Urothelium cell line (cell line): ENCODE measurements at regions not wholly inside any gene's neighbourhood (a gene's known extent, or its start where the extent isn't known, plus 50 kb on each side); places are given as distances from the start of the nearest gene placed in this dataset.
A peak's percentile ranks its signal among the peaks of the same experiment; 100 is the strongest.
"Not testable (repeated sequence)": the region's sequence is repeated elsewhere in the genome, so short reads cannot be mapped to it uniquely, and the experiment has no call there.

ENCODE experiments used
- DNase-seq: peaks from one replicate; pipeline ENCODE4 v3.0.0; 2011; ENCODE audit warnings: low spot score, mixed read lengths
- FAIRE-seq: peaks from 2 replicates; lab custom pipeline; 2011; peaks lifted over from hg19 to GRCh38; lab: Jason Lieb, UNC

- FAIRE-seq, result no peak
- DNase-seq, result no peak
These were observed 109.1 kb upstream of the ANK2 start for GRCh38 chr4:112940336-112940735.

- FAIRE-seq, result no peak
These were observed 107.4 kb upstream of the ANK2 start for GRCh38 chr4:112942077-112942476.

DNA sequence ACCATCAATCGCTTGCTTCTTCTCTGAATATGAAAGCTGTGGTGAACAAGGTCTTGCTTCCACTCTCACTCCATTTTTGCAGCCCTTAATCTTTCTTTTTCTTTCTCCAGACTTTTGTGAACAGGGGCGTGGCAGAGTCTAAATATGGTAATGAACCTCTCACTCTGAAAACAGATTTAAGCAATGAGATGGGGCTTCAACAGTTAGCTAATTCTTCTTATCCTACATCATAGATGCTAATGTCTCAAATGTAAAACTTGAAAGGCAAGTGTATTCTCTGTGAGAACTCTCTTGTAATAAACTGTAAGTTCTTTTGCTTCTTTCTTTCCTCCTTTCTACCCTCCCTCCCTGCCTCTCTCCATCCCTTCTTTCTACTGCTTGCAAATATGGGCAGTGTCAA is 106.5 kb upstream of the ANK2 start:
- DNase-seq (no peak), FAIRE-seq (no peak)

More at GRCh38 chr4:112942077-112942476, 107.4 kb upstream of the ANK2 start:
- no peak for DNase-seq

GRCh38 chr4:112944006-112944405 is 105.4 kb upstream of the ANK2 start:
- no peak for FAIRE-seq

DNA sequence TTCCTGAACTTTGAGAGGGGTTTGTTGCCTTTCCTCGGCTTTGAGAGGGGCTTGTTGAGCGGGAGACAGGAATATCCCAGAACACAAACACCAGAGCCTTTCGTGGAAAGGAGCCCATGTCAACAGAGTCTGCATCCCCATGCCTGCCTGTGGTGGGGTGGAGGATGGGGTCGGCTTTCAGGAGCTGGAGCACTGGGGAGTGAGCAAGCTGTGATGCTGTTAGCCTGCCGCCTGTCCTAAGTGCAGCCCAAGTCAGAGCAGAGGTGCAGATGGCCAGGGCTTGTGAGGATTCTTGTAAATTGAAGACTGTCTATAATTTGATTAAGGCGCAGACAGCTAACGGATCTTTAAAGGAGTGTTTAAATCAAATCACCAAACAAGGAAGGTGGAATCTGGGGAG is 103.3 kb upstream of the ANK2 start:
- no peak for DNase-seq
- no peak for FAIRE-seq

More at GRCh38 chr4:112944006-112944405, 105.4 kb upstream of the ANK2 start:
- no peak for DNase-seq

- FAIRE-seq (no peak), DNase-seq (no peak)
These were observed 101.8 kb upstream of the ANK2 start for GRCh38 chr4:112947616-112948015.

DNA sequence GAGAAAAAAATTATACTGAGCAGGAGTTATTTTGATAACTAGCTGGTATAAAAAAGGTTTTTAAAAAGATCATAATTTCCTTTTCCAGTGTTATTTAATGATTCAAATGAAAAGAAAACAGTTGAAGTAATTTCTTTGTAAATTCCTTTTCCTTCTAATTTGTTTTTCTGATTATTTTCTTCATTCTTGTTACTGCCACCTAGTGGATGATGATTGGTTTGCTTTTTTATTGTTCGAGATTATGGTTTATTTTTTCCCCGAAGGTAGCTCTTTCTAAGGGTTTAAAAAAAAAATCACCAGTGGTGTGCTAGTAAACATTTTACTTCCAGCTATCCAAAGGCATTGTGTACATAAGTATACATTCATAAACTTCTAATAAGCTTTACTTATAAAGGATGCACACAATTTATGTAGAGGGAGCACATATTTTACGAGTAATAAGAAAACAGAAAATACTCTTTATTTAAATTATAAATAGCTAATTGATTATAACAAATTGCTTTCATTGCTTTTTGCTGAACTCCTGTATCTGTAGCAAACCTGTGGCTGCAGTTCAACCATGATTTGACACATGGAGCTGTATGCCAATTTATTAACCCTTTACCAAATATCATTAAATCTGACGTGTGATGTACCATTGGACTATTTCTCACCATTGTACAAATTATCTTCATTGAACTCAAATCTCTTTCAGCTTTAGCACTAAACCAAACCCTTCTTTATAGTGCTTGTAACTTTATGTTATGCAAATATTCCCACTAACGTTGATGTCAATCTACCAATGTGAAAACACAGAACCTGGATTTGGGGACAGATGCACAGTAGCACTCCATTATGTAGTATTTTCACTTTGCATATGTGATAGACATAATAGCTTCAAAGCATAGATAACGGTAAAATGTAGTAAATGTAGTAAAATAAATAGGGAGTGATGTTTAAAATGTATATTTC is 97.8 kb upstream of the ANK2 start:
- DNase-seq, result no peak
- FAIRE-seq, result peak; percentile 61

GRCh38 chr4:112952313-112952700 is 97.1 kb upstream of the ANK2 start:
- no peak for FAIRE-seq
- DNase-seq, result no peak

- no peak for DNase-seq
- no peak for FAIRE-seq
These were observed 96.2 kb upstream of the ANK2 start for GRCh38 chr4:112953262-112953661.

DNA sequence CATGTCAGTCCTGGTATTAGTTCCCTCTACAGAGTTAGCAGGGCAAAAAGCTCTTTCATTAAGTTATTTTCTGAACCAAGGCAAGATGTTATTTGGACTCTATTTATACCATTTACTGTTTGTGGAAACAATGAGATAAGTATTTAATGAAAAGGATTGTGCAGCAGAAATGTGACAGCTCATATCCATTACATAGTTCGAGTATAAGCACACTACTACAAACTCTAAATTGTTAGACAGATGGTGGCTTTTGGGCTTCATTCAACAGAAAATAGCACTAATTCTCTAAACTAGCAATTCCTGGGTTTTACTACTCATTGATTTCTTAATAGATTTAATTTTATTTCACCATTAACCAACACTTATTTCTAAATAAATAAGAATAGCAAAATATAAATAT is 95.2 kb upstream of the ANK2 start:
- DNase-seq, result no peak
- no peak for FAIRE-seq

- DNase-seq (no peak), FAIRE-seq (no peak)
These were observed 93.0 kb upstream of the ANK2 start for GRCh38 chr4:112956484-112956896.

DNA sequence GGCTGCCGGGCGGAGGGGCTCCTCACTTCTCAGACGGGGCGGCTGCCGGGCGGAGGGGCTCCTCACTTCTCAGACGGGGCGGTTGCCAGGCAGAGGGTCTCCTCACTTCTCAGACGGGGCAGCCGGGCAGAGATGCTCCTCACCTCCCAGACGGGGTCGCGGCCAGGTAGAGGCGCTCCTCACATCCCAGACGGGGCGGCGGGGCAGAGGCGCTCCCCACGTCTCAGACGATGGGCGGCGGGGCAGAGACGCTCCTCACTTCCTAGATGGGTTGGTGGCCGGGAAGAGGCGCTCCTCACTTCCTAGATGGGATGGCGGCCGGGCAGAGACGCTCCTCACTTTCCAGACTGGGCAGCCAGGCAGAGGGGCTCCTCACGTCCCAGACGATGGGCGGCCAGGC is 91.7 kb upstream of the ANK2 start:
- not testable (repeated sequence) for DNase-seq, FAIRE-seq

GRCh38 chr4:112966701-112967488 is 82.6 kb upstream of the ANK2 start:
- no peak for DNase-seq

GRCh38 chr4:112968451-112969159 is 80.8 kb upstream of the ANK2 start:
- FAIRE-seq, result no peak
- DNase-seq, result no peak

More at GRCh38 chr4:112966701-112967488, 82.6 kb upstream of the ANK2 start:
- no peak for FAIRE-seq

GRCh38 chr4:112970903-112971302 is 78.5 kb upstream of the ANK2 start:
- DNase-seq (no peak), FAIRE-seq (no peak)

- DNase-seq (no peak), FAIRE-seq (no peak)
These were observed 75.7 kb upstream of the ANK2 start for GRCh38 chr4:112973750-112974251.

- no peak for DNase-seq
- no peak for FAIRE-seq
These were observed 73.7 kb upstream of the ANK2 start for GRCh38 chr4:112975567-112976355.

DNA sequence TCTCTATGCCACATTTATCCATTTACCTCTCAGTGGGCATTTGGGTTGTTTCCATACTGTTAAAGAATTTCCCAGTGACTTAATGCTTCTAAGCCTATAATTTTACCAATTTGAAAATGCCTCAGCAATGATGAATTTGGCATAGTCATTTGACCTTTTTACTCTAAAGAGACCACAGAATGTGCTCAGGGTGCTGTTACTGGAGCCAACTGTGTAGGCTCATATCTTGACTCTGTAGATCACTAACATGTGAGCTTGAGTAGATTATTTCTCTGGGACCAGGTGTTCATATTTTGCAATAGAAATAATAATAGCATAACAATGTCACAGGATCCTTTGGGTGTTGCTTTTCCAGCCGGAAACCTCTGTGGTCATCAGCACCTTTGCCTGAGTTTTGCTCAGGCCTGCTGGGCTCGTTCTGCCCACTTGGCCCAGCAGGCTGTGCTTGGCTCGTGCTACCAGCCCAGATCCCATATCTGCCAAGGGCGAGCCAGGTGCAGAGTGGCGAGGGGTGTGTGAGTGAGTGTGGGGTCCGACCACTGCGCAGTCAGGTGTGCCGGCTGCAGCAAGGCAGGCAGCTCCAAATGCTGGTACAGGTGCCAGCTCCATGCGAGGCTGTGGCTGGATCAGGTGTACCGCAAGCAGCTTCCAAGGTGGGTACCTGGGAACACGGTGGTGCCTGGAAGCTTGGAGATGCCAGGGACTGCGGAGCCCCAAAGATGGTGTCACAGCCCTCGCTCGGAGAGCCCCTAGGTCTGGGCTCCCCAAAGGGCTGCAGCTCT is 70.6 kb upstream of the ANK2 start:
- no peak for FAIRE-seq
- DNase-seq, result peak; percentile 20

- no peak for FAIRE-seq
- no peak for DNase-seq
These were observed 69.5 kb upstream of the ANK2 start for GRCh38 chr4:112979881-112980421.
